Neuronal stem cell (in vitro differentiated cells): ENCODE measurements at regions not wholly inside any gene's neighbourhood (a gene's known extent, or its start where the extent isn't known, plus 50 kb on each side); places are given as distances from the start of the nearest gene placed in this dataset.

Source experiments
- DNase-seq: peaks from one replicate; pipeline ENCODE4 v3.0.0-alpha.2; 2013; ENCODE audit warnings: low spot score
- H2AFZ ChIP-seq: one replicate; pipeline ENCODE4 v1.6.1; 2013; ENCODE audit warnings: mild to moderate bottlenecking, low read length, inconsistent platforms
- H2AK5ac ChIP-seq: 2 replicates; pipeline ENCODE4 v1.6.1; 2013; ENCODE audit warnings: low read depth, mild to moderate bottlenecking, inconsistent platforms, low read length, moderate library complexity, mixed read lengths
- H2BK120ac ChIP-seq: 2 replicates; pipeline ENCODE4 v1.6.1; 2013; ENCODE audit warnings: low read depth, mild to moderate bottlenecking, inconsistent platforms, low read length, moderate library complexity, mixed read lengths
- H2BK12ac ChIP-seq: one replicate; pipeline ENCODE4 v1.6.1; 2013; ENCODE audit warnings: low read length, inconsistent platforms
- H2BK15ac ChIP-seq: 2 replicates; pipeline ENCODE4 v1.6.1; 2013; ENCODE audit warnings: mild to moderate bottlenecking, low read length, inconsistent platforms, mixed read lengths
- H2BK5ac ChIP-seq: one replicate; pipeline ENCODE4 v1.6.1; 2013; ENCODE audit warnings: inconsistent platforms, mild to moderate bottlenecking, low read length, moderate library complexity
- H3K14ac ChIP-seq: one replicate; pipeline ENCODE4 v1.6.1; 2013; ENCODE audit warnings: low read length, inconsistent platforms
- H3K18ac ChIP-seq: 2 replicates; pipeline ENCODE4 v1.6.1; 2013; ENCODE audit warnings: low read length, inconsistent platforms
- H3K23ac ChIP-seq: 2 replicates; pipeline ENCODE4 v1.6.1; 2013; ENCODE audit warnings: low read depth, mild to moderate bottlenecking, mixed read lengths, low read length, inconsistent platforms; ENCODE audit not compliant: poor library complexity
- H3K27ac ChIP-seq: replicated peaks from 3 replicates; pipeline ENCODE4 v1.5.1; 2013; ENCODE audit warnings: low read length, inconsistent platforms
- H3K27me3 ChIP-seq, 3 experiments: 2 replicates each; pipeline ENCODE4 v1.6.1; 2013; ENCODE audit warnings: low read length in 3 of 3, mild to moderate bottlenecking in 2 of 3, inconsistent platforms in 1 of 3, low read depth in 1 of 3, mixed read lengths in 1 of 3, moderate library complexity in 1 of 3; ENCODE audit not compliant: control insufficient read depth in 3 of 3, insufficient read depth in 3 of 3
- H3K36me3 ChIP-seq, 2 donors: replicated peaks in 1 of 2; 2 replicates each; pipeline ENCODE4 v1.6.1; 2013; ENCODE audit warnings: low read length in 2 of 2; ENCODE audit not compliant: control insufficient read depth in 2 of 2, insufficient read depth in 2 of 2
- H3K4ac ChIP-seq: 2 replicates; pipeline ENCODE4 v1.6.1; 2013; ENCODE audit warnings: inconsistent platforms, mild to moderate bottlenecking, low read length, moderate library complexity
- H3K4me1 ChIP-seq, 2 donors: 1 replicate in 1 of 2; 2 replicates in 1 of 2; pipeline ENCODE4 v1.6.1; 2013; ENCODE audit warnings: low read length in 2 of 2, low read depth in 1 of 2; ENCODE audit not compliant: control insufficient read depth in 2 of 2, insufficient read depth in 1 of 2
- H3K4me2 ChIP-seq: one replicate; pipeline ENCODE4 v1.6.1; 2013; ENCODE audit warnings: mild to moderate bottlenecking, low read length, inconsistent platforms; ENCODE audit not compliant: insufficient read depth, poor library complexity, severe bottlenecking
- H3K4me3 ChIP-seq, 2 donors: 2 replicates each; pipeline ENCODE4 v1.5.1; 2013; ENCODE audit warnings: low read length in 2 of 2, mild to moderate bottlenecking in 2 of 2, inconsistent platforms in 1 of 2, moderate library complexity in 1 of 2
- H3K79me1 ChIP-seq: one replicate; pipeline ENCODE4 v1.6.1; 2013; ENCODE audit warnings: low read depth, mild to moderate bottlenecking, inconsistent platforms, low read length, moderate library complexity
- H3K9ac ChIP-seq: one replicate; pipeline ENCODE4 v1.6.1; 2013; ENCODE audit warnings: mild to moderate bottlenecking, low read depth, low read length, inconsistent platforms; ENCODE audit not compliant: poor library complexity
- H3K9me3 ChIP-seq, 2 donors: replicated peaks in 1 of 2; 2 replicates each; pipeline versions ENCODE3 to v1.6.1; 2013; ENCODE audit warnings: low read length in 2 of 2, mild to moderate bottlenecking in 2 of 2, inconsistent platforms in 1 of 2, low read depth in 1 of 2, mixed read lengths in 1 of 2, moderate library complexity in 1 of 2; ENCODE audit not compliant: control insufficient read depth in 2 of 2, insufficient read depth in 1 of 2
- H4K8ac ChIP-seq: one replicate; pipeline ENCODE4 v1.6.1; 2013; ENCODE audit warnings: low read depth, mild to moderate bottlenecking, inconsistent platforms, low read length, moderate library complexity
- H4K91ac ChIP-seq: one replicate; pipeline ENCODE4 v1.6.1; 2013; ENCODE audit warnings: low read length, low read depth, mild to moderate bottlenecking, inconsistent platforms; ENCODE audit not compliant: poor library complexity
- WGBS, 2 donors: extraction: QIAGEN DNeasy Blood & Tissue Kit; methylation state at CpG; one replicate each; pipeline ENCODE4 v1.1.7; 2013; ENCODE audit warnings: missing lambda C conversion rate in 2 of 2, mixed read lengths in 1 of 2; ENCODE audit not compliant: insufficient read length in 2 of 2, insufficient replicate concordance in 1 of 2; ENCODE audit errors: extremely low coverage in 2 of 2; 5-methylcytosine and 5-hydroxymethylcytosine counted together

GRCh38 chr11:127625402-127625801 is 624.8 kb upstream of the KIRREL3 start:
- Histone ChIP-seq H3K14ac (no peak overlapping the region), H2AFZ (no peak overlapping the region), H2BK12ac (no peak overlapping the region), H3K4me3 (no peak overlapping the region), H4K91ac (no peak overlapping the region), H3K27me3 (no peaks in the 10 kb centered on the region), H3K36me3 (no peaks in the 10 kb centered on the region), H2BK120ac (no peak overlapping the region), H2BK15ac (no peak overlapping the region), H3K4me1 (peaks cover 6 to 16% of the 10 kb centered on the region in 2 donors), H4K8ac (no peak overlapping the region), H2AK5ac (no peak overlapping the region), H3K4ac (no peak overlapping the region), H3K27ac (no peak overlapping the region), H3K4me2 (no peak overlapping the region), H3K18ac (no peak overlapping the region), H3K9ac (no peak overlapping the region), H3K23ac (no peak overlapping the region), H3K9me3 (no peaks in the 10 kb centered on the region), H3K79me1 (no peaks in the 10 kb centered on the region), H2BK5ac (no peak overlapping the region)
- no CpG with 5 or more reads among the region's 3 CpGs for WGBS, 2 donors
- no peak for DNase-seq

DNA sequence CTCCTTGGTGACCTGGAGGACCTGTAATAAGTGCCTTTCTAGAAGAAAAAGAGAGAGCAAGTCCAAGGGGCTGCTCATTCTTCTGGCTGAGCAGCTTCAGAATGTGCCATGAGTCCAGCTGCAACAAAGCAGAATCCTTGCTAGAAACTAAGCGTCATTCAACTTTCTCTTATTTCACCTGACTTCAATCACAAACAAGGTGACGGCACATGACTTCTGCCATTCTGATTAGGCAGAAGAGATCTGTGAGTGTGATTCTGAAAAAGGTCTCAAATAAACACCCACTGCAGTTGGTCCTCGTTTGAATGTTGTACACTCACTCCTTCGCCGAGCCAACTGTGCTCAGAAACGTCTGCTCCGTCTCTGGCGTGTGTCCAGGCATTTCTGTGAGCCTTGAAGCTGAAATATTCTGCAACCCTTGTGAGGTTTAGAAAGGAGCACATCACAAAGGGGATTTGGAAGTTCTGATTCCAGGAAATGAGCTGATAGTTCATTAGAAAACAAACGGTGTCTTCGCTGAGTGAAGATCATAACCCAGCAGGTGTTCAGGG is 623.8 kb upstream of the KIRREL3 start:
- Histone ChIP-seq H3K4ac (no peak overlapping the region), H3K9ac (no peak overlapping the region), H4K8ac (no peak overlapping the region), H3K36me3 (no peaks in the 10 kb centered on the region), H3K27me3 (no peaks in the 10 kb centered on the region), H4K91ac (no peak overlapping the region), H2BK5ac (no peak overlapping the region), H2BK120ac (no peak overlapping the region), H3K4me2 (no peak overlapping the region), H3K9me3 (no peaks in the 10 kb centered on the region), H3K14ac (no peak overlapping the region), H3K4me1 (peaks cover 6 to 16% of the 10 kb centered on the region in 2 donors), H2AFZ (peak overlapping the region; percentile 54), H3K23ac (no peak overlapping the region), H2AK5ac (no peak overlapping the region), H3K18ac (no peak overlapping the region), H2BK12ac (no peak overlapping the region), H3K4me3 (no peak overlapping the region), H3K27ac (no peak overlapping the region), H3K79me1 (no peaks in the 10 kb centered on the region), H2BK15ac (no peak overlapping the region)
- DNase-seq, result no peak
- WGBS, 2 donors, result no CpG with 5 or more reads among the region's 10 CpGs

- H3K23ac ChIP-seq, result no peak overlapping the region
- no peak overlapping the region for H2AK5ac ChIP-seq
- no peak overlapping the region for H3K27ac ChIP-seq
- no peak overlapping the region for H3K4me2 ChIP-seq
- no peak overlapping the region for H4K8ac ChIP-seq
- no peak overlapping the region for H3K18ac ChIP-seq
- no peak for DNase-seq
- no peak overlapping the region for H2BK5ac ChIP-seq
- no peak overlapping the region for H3K4me3 ChIP-seq
- no peak overlapping the region for H3K9ac ChIP-seq
- no peaks in the 10 kb centered on the region for H3K27me3 ChIP-seq
- H3K9me3 ChIP-seq, result no peaks in the 10 kb centered on the region
- H2AFZ ChIP-seq, result no peak overlapping the region
- no peaks in the 10 kb centered on the region for H3K36me3 ChIP-seq
- peaks cover 4 to 16% of the 10 kb centered on the region in 2 donors for H3K4me1 ChIP-seq
- no peak overlapping the region for H2BK15ac ChIP-seq
- H3K79me1 ChIP-seq, result no peaks in the 10 kb centered on the region
- H4K91ac ChIP-seq, result no peak overlapping the region
- H3K4ac ChIP-seq, result no peak overlapping the region
- H3K14ac ChIP-seq, result no peak overlapping the region
- H2BK12ac ChIP-seq, result no peak overlapping the region
- no peak overlapping the region for H2BK120ac ChIP-seq
Observed at GRCh38 chr11:127622686-127623085, 622.1 kb upstream of the KIRREL3 start.

DNA sequence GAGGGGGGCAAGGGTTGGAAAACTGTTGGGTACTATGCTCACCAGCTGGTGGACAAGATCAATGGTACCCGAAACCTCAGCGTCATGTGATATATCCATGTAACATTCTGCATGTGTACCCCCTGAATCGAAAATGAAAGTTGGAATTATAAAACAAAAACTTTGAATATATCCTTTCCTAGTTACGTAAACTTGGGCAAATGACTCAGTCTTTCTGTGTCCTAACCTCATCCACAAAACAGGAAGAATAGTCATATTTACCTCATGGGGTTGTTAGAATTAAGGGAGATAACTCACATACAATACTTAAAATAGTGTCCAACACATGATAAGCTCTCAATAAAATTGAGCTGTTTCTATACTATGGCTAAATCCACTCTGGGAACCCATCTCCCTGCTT is 620.1 kb upstream of the KIRREL3 start:
- DNase-seq, result no peak
- H2BK12ac ChIP-seq, result no peak overlapping the region
- H3K4me3 ChIP-seq, result no peak overlapping the region
- no peak overlapping the region for H3K4ac ChIP-seq
- H3K4me1 ChIP-seq, result peaks cover 4 to 16% of the 10 kb centered on the region in 2 donors
- H3K4me2 ChIP-seq, result no peak overlapping the region
- H2AFZ ChIP-seq, result no peak overlapping the region
- no CpG with 5 or more reads among the region's 4 CpGs for WGBS, 2 donors
- H3K18ac ChIP-seq, result no peak overlapping the region
- no peak overlapping the region for H2AK5ac ChIP-seq
- no peak overlapping the region for H3K23ac ChIP-seq
- H4K8ac ChIP-seq, result no peak overlapping the region
- no peak overlapping the region for H3K27ac ChIP-seq
- no peaks in the 10 kb centered on the region for H3K27me3 ChIP-seq
- no peaks in the 10 kb centered on the region for H3K79me1 ChIP-seq
- H3K36me3 ChIP-seq, result no peaks in the 10 kb centered on the region
- no peaks in the 10 kb centered on the region for H3K9me3 ChIP-seq
- no peak overlapping the region for H2BK15ac ChIP-seq
- H2BK120ac ChIP-seq, result no peak overlapping the region
- H4K91ac ChIP-seq, result no peak overlapping the region
- no peak overlapping the region for H3K9ac ChIP-seq
- no peak overlapping the region for H2BK5ac ChIP-seq
- H3K14ac ChIP-seq, result no peak overlapping the region
